GM12878 (cell line): ENCODE measurements at regions not wholly inside any gene's neighbourhood (a gene's known extent, or its start where the extent isn't known, plus 50 kb on each side); places are given as distances from the start of the nearest gene placed in this dataset.
"Not testable (repeated sequence)": the region's sequence is repeated elsewhere in the genome, so short reads cannot be mapped to it uniquely, and the experiment has no call there.

Experiments
- CREM ChIP-seq: IDR thresholded peaks from 2 replicates; pipeline ENCODE4 v1.6.1; 2014; ENCODE audit warnings: antibody characterized with exemption, low read depth
- CTCF ChIP-seq, 3 experiments: IDR thresholded peaks in 2 of 3; conservative IDR thresholded peaks in 1 of 3; 2 replicates each; pipeline ENCODE4 v1.5.1; 2011; ENCODE audit warnings: low read depth in 3 of 3, low read length in 3 of 3, mild to moderate bottlenecking in 3 of 3, control low read depth in 2 of 3, moderate library complexity in 2 of 3, inconsistent platforms in 1 of 3, mixed read lengths in 1 of 3; ENCODE audit not compliant: control insufficient read depth in 2 of 3, insufficient read depth in 1 of 3; ENCODE audit errors: extremely low read depth in 1 of 3
- EP300 ChIP-seq, 2 experiments: fragments of 150-350 bp in 1 of 2; IDR thresholded peaks; 2 replicates each; pipeline ENCODE4 v1.6.1; 2011 to 2012; ENCODE audit warnings: low read depth in 2 of 2, low read length in 2 of 2, borderline replicate concordance in 1 of 2, improper control_type of control experiment in 1 of 2, inconsistent platforms in 1 of 2; ENCODE audit not compliant: control insufficient read depth in 1 of 2
- GATAD2B ChIP-seq: fragments of 450-650 bp; conservative IDR thresholded peaks from 2 replicates; pipeline ENCODE4 v1.6.1; 2017; ENCODE audit warnings: low read depth, mild to moderate bottlenecking, moderate library complexity
- MAX ChIP-seq: IDR thresholded peaks from 2 replicates; pipeline ENCODE4 v1.6.1; 2012; ENCODE audit warnings: low read depth, low read length, improper control_type of control experiment
- NFYA ChIP-seq: IDR thresholded peaks from 2 replicates; pipeline ENCODE4 v1.6.1; 2011; ENCODE audit warnings: low read depth, mild to moderate bottlenecking, low read length, improper control_type of control experiment, borderline replicate concordance
- NR2C2 ChIP-seq: IDR thresholded peaks from 2 replicates; pipeline ENCODE4 v1.6.1; 2011; ENCODE audit warnings: borderline replicate concordance, low read depth; ENCODE audit not compliant: control insufficient read depth, insufficient read length
- POLR2A ChIP-seq: IDR thresholded peaks from 2 replicates; pipeline ENCODE4 v1.6.1; 2011; ENCODE audit warnings: low read depth, mild to moderate bottlenecking, low read length
- POLR2AphosphoS5 ChIP-seq: IDR thresholded peaks from 2 replicates; pipeline ENCODE4 v1.6.1; 2011; ENCODE audit warnings: mild to moderate bottlenecking, low read length, inconsistent platforms
- RELA ChIP-seq: fragments of 450-650 bp; IDR thresholded peaks from 2 replicates; pipeline ENCODE4 v1.8.0; 2014; ENCODE audit warnings: borderline replicate concordance; ENCODE audit not compliant: partially characterized antibody
- SMC3 ChIP-seq: IDR thresholded peaks from 2 replicates; pipeline ENCODE4 v1.6.1; 2011; ENCODE audit warnings: low read length, improper control_type of control experiment, borderline replicate concordance
- SREBF2 ChIP-seq: IDR thresholded peaks from 2 replicates; pipeline ENCODE4 v1.6.1; 2012; ENCODE audit warnings: mild to moderate bottlenecking, low read length
- ZNF592 ChIP-seq: fragments of 450-650 bp; IDR thresholded peaks from 2 replicates; pipeline ENCODE4 v1.6.1; 2017; ENCODE audit warnings: mild to moderate bottlenecking, moderate library complexity
- TF ChIP-seq, protein P1 (sequence below): IDR thresholded peaks from 2 replicates; pipeline ENCODE4 v1.6.1; 2012; ENCODE audit warnings: mild to moderate bottlenecking, low read depth, low read length

DNA sequence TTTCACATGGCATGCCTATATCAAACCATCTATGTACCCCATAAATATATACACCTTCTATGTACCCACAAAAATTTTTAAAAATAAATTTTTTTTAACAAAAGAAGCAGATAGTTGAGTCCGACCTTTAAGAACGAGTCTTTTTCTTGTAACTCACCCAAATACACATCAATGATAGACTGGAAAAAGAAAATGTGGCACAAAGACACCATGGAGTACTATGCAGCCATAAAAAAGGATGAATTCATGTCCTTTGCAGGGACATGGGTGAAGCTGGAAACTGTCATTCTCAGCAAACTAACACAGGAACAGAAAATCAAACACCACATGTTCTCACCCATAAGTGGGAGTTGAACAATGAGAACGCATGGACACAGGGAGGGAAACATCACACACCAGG, 532.7 kb downstream of the RBFOX1 start:
- not testable (repeated sequence) for TF ChIP-seq CTCF (IDR thresholded peaks at IDR 0.05 in 2 of 3, conservative IDR thresholded peaks at IDR 0.05 in 1 of 3; ENCODE audit: control insufficient read depth in 2 of 3, extremely low read depth in 1 of 3, insufficient read depth in 1 of 3, low read depth in 3 of 3, low read length in 3 of 3); POLR2AphosphoS5; EP300 (IDR thresholded peaks at IDR 0.05; ENCODE audit: borderline replicate concordance in 1 of 2, control insufficient read depth in 1 of 2, low read depth in 2 of 2, low read length in 2 of 2); NR2C2; RELA; POLR2A; SMC3; GATAD2B; CREM; NFYA; SREBF2; ZNF592; MAX
- TF ChIP-seq, protein P1, sequence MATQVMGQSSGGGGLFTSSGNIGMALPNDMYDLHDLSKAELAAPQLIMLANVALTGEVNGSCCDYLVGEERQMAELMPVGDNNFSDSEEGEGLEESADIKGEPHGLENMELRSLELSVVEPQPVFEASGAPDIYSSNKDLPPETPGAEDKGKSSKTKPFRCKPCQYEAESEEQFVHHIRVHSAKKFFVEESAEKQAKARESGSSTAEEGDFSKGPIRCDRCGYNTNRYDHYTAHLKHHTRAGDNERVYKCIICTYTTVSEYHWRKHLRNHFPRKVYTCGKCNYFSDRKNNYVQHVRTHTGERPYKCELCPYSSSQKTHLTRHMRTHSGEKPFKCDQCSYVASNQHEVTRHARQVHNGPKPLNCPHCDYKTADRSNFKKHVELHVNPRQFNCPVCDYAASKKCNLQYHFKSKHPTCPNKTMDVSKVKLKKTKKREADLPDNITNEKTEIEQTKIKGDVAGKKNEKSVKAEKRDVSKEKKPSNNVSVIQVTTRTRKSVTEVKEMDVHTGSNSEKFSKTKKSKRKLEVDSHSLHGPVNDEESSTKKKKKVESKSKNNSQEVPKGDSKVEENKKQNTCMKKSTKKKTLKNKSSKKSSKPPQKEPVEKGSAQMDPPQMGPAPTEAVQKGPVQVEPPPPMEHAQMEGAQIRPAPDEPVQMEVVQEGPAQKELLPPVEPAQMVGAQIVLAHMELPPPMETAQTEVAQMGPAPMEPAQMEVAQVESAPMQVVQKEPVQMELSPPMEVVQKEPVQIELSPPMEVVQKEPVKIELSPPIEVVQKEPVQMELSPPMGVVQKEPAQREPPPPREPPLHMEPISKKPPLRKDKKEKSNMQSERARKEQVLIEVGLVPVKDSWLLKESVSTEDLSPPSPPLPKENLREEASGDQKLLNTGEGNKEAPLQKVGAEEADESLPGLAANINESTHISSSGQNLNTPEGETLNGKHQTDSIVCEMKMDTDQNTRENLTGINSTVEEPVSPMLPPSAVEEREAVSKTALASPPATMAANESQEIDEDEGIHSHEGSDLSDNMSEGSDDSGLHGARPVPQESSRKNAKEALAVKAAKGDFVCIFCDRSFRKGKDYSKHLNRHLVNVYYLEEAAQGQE: not testable (repeated sequence)
